CD4-positive, alpha-beta T cell (primary cell): ENCODE measurements at regions not wholly inside any gene's neighbourhood (a gene's known extent, or its start where the extent isn't known, plus 50 kb on each side); places are given as distances from the start of the nearest gene placed in this dataset.

Experiments used
- ATAC-seq: fragments of 200-7000 bp; cut with Tn5 transposase; one replicate; pipeline ENCODE4 v1.10.0; 2022; ENCODE audit warnings: mild to moderate bottlenecking; ENCODE audit not compliant: poor library complexity
- CTCF ChIA-PET: fragments of 350-600 bp; sonication (Branson Sonifier 250); formaldehyde crosslinking; loops from one replicate; lab custom pipeline; 2021; ENCODE audit warnings: antibody characterized with exemption, inconsistent platforms; lab: Charles Lee
- POLR2A ChIA-PET: fragments of 350-600 bp; sonication (Branson Sonifier 250); formaldehyde crosslinking; loops from one replicate; lab custom pipeline; 2021; ENCODE audit warnings: antibody characterized with exemption, inconsistent platforms; lab: Charles Lee
- DNase-seq, 14 experiments: peaks; one replicate each; pipeline ENCODE4 v3.0.0-alpha.2; 2013 to 2020; ENCODE audit warnings: mixed read lengths in 2 of 14
- H3K27ac ChIP-seq, 2 donors: one replicate each; pipeline versions ENCODE4 v1.5.1 to v1.7.0; 2013; ENCODE audit warnings: low read length in 2 of 2, low read depth in 1 of 2, mild to moderate bottlenecking in 1 of 2
- H3K27me3 ChIP-seq, 2 experiments: 1 replicate in 1 of 2; 2 replicates in 1 of 2; pipeline versions ENCODE4 v1.6.1 to v1.7.0; 2013; ENCODE audit warnings: low read length in 2 of 2, control low read depth in 1 of 2, mild to moderate bottlenecking in 1 of 2, moderate library complexity in 1 of 2; ENCODE audit not compliant: insufficient read depth in 2 of 2, control insufficient read depth in 1 of 2
- H3K36me3 ChIP-seq: one replicate; pipeline ENCODE4 v1.6.1; 2013; ENCODE audit warnings: low read length, control low read depth; ENCODE audit not compliant: insufficient read depth
- H3K4me1 ChIP-seq: one replicate; pipeline ENCODE4 v1.6.1; 2013; ENCODE audit warnings: low read length, control low read depth; ENCODE audit not compliant: insufficient read depth
- H3K4me3 ChIP-seq: one replicate; pipeline ENCODE4 v1.5.1; 2013; ENCODE audit warnings: mild to moderate bottlenecking, low read length, moderate library complexity
- H3K9me3 ChIP-seq, 2 experiments: 1 replicate in 1 of 2; 2 replicates in 1 of 2; pipeline versions ENCODE4 v1.6.1 to v1.7.0; 2013; ENCODE audit warnings: low read length in 2 of 2, mild to moderate bottlenecking in 2 of 2, control low read depth in 1 of 2, moderate library complexity in 1 of 2; ENCODE audit not compliant: control insufficient read depth in 1 of 2, insufficient read depth in 1 of 2
- H3K27ac Mint-ChIP-seq: one replicate; pipeline ENCODE4 v1.8.0; 2020; ENCODE audit warnings: mixed read lengths
- H3K27me3 Mint-ChIP-seq: one replicate; pipeline ENCODE4 v1.8.0; 2021; ENCODE audit warnings: mixed read lengths
- H3K36me3 Mint-ChIP-seq: one replicate; pipeline ENCODE4 v1.8.0; 2021; ENCODE audit warnings: low read depth, mixed read lengths
- H3K4me1 Mint-ChIP-seq: one replicate; pipeline ENCODE4 v1.8.0; 2021; ENCODE audit warnings: low read depth, mixed read lengths
- H3K4me3 Mint-ChIP-seq: one replicate; pipeline ENCODE4 v1.8.0; 2020; ENCODE audit warnings: mild to moderate bottlenecking, mixed read lengths
- H3K9me3 Mint-ChIP-seq: one replicate; pipeline ENCODE4 v1.8.0; 2020; ENCODE audit warnings: mixed read lengths
- intact Hi-C, 2 experiments: fragments of 100-400 bp; cut with DNase I in 1 of 2; cut with micrococcal nuclease in 1 of 2; formaldehyde crosslinking; loops; one replicate each; pipeline versions ENCODE4 v1.15.1 to v1.9.0; 2023 to 2025; cut with DNase I, micrococcal nuclease
- TF ChIP-seq, protein P1 (sequence below): fragments of 200-600 bp; IDR thresholded peaks from one replicate; pipeline ENCODE4 v1.8.0; 2022; ENCODE audit warnings: antibody characterized with exemption, mild to moderate bottlenecking

DNA sequence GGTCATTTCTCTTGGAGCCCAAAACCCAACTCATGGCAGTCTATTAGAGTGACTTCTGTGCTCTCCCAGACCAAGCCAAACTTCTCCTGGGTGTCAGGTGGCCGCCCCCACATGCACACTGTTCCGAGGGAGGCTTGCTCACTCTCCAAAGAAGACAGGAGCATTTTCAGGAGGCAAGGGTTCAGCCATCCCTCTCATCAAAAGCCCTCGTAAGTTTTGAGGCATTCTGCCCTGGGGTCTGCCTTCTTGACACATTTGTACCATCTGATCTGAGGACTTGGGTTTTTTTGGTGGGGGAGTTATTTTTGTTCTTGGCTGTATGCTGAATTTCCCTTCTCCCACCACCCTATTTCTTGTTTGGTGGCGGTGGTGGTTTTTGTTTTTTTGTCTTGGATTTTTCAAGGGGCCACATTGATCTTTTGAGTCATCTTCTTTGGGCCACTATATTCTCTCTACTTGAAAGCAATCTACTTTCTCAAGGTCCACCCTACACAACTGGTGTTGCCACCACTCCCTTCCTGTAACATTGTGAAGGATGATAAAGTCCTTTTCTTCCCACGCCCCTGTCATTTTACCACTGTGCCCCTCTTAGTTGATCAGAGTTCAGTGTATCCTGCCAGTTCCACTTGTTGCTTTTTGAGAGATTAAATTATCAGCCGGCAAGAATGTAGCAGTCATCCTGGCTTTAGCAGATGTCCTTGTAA lies 255.8 kb downstream of the CYP26B1 start:
- POLR2A ChIA-PET, result no interaction called here
- DNase-seq, result no peak
- H3K27me3 ChIP-seq, result no peaks in the 10 kb centered on the region
- Mint-ChIP-seq H3K9me3 (no peaks in the 10 kb centered on the region), H3K36me3 (no peaks in the 10 kb centered on the region), H3K4me1 (no peaks in the 10 kb centered on the region), H3K27ac (no peak overlapping the region), H3K27me3 (peaks cover 11% of the 10 kb centered on the region), H3K4me3 (no peak overlapping the region)
- no peak overlapping the region for H3K27ac ChIP-seq
- H3K9me3 ChIP-seq, result peaks cover 0 to 4% of the 10 kb centered on the region in 2 experiments
- no peaks in the 10 kb centered on the region for H3K36me3 ChIP-seq
- no peak overlapping the region for H3K4me3 ChIP-seq
- CTCF ChIA-PET, result no interaction called here
- H3K4me1 ChIP-seq, result no peaks in the 10 kb centered on the region
- ATAC-seq, result no peak
- TF ChIP-seq, protein P1, sequence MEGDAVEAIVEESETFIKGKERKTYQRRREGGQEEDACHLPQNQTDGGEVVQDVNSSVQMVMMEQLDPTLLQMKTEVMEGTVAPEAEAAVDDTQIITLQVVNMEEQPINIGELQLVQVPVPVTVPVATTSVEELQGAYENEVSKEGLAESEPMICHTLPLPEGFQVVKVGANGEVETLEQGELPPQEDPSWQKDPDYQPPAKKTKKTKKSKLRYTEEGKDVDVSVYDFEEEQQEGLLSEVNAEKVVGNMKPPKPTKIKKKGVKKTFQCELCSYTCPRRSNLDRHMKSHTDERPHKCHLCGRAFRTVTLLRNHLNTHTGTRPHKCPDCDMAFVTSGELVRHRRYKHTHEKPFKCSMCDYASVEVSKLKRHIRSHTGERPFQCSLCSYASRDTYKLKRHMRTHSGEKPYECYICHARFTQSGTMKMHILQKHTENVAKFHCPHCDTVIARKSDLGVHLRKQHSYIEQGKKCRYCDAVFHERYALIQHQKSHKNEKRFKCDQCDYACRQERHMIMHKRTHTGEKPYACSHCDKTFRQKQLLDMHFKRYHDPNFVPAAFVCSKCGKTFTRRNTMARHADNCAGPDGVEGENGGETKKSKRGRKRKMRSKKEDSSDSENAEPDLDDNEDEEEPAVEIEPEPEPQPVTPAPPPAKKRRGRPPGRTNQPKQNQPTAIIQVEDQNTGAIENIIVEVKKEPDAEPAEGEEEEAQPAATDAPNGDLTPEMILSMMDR, result no peak
- intact Hi-C loops, result no loop called here

DNA sequence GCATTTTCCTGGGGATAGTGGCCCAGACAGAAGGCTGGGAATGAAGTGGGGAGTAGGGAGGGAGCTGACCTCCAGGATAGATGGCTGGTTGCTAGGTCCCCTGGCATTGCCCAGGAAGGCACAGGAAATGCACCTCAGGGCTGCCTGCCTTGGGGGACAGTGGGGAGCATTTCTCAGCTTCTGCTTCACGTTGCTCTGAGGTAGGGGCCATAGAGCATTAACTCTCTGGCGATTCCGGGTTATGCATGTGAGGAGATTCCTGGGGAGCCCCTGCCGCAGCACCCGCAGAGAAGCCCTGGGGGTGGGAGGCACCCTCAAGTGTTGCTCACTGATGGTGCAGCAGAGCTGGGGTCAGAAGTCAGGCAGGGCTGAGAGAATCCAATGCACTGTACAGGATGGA lies 256.5 kb downstream of the CYP26B1 start:
- ATAC-seq (no peak), DNase-seq (no peak)
- no peaks in the 10 kb centered on the region for H3K27me3 ChIP-seq
- no peaks in the 10 kb centered on the region for H3K36me3 Mint-ChIP-seq
- H3K9me3 ChIP-seq, result peaks cover 0 to 4% of the 10 kb centered on the region in 2 experiments
- no peak overlapping the region for H3K4me3 Mint-ChIP-seq
- ChIA-PET POLR2A (no interaction called here), CTCF (no interaction called here)
- TF ChIP-seq, protein P1, result no peak
- intact Hi-C loops, result no loop called here
- H3K36me3 ChIP-seq, result no peaks in the 10 kb centered on the region
- no peaks in the 10 kb centered on the region for H3K4me1 ChIP-seq
- no peak overlapping the region for H3K27ac ChIP-seq
- no peaks in the 10 kb centered on the region for H3K4me1 Mint-ChIP-seq
- no peaks in the 10 kb centered on the region for H3K9me3 Mint-ChIP-seq
- no peak overlapping the region for H3K4me3 ChIP-seq
- H3K27ac Mint-ChIP-seq, result no peak overlapping the region
- peaks cover 10% of the 10 kb centered on the region for H3K27me3 Mint-ChIP-seq

DNA sequence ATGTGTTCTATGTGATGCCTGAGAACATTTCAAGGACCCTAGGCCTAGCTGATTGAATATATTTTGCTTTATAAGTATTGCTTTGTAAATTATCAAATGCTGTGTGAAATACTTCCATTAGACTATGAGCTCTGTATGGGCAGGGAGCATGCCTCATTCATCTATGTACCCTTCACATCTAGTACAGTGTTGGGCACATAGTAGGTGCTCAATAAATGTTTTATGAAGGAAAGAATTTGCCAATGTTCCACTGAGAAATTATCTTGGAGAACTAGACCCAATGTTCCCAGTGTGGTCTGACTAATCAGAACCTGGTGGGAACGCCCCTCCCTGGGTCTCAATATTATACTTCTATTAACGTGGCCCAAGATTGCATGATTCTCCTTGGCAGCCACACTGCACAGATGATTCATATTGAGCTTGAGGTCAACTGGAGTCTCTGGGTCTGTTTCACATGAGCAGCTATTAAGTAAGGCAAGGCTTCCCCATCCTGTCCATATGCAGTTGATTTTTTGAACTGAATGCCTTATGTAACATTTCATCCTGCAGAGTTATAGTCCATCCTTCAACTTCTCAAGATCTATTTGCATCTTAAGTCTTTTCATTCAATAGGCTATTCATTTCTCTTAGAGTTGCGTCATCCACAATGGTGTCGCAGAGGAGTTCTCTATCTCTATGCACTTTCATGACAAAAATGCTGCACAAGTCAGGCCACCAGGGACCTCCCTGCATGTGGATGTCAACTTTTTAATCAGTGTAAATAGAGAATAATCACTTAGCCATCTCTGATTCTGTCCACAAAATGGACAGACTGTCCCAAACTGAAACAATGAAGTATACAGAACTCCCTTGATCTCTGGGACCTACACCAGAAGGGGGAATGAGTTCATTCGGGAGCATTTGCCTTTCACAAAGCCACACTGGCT lies 257.6 kb downstream of the CYP26B1 start:
- no peaks in the 10 kb centered on the region for H3K36me3 ChIP-seq
- ChIA-PET CTCF (no interaction called here), POLR2A (no interaction called here)
- Mint-ChIP-seq H3K36me3 (no peaks in the 10 kb centered on the region), H3K27ac (no peak overlapping the region), H3K9me3 (no peaks in the 10 kb centered on the region), H3K27me3 (peaks cover 5% of the 10 kb centered on the region), H3K4me1 (no peaks in the 10 kb centered on the region), H3K4me3 (no peak overlapping the region)
- DNase-seq (no peak), ATAC-seq (no peak)
- no peak overlapping the region for H3K4me3 ChIP-seq
- no peaks in the 10 kb centered on the region for H3K4me1 ChIP-seq
- intact Hi-C loops, result no loop called here
- no peak overlapping the region for H3K27ac ChIP-seq
- TF ChIP-seq, protein P1, result no peak
- peaks cover 0 to 4% of the 10 kb centered on the region in 2 experiments for H3K9me3 ChIP-seq
- no peaks in the 10 kb centered on the region for H3K27me3 ChIP-seq
